ENCODE measurements at regions not wholly inside any gene's neighbourhood (a gene's known extent, or its start where the extent isn't known, plus 50 kb on each side); places are given as distances from the start of the nearest gene placed in this dataset.

GRCh38 chr6:4518506-4518905, 257.7 kb upstream of the CDYL start:
- Histone ChIP-seq H2AFZ (ENCODE audit: low read depth, low read length) (no peak overlapping the region), H3K9me3 (ENCODE audit: low read length) (no peaks in the 10 kb centered on the region), H3F3A (ENCODE audit: insufficient read depth, low read length, poor library complexity, severe bottlenecking) (no peaks in the 10 kb centered on the region), H4K20me1 (ENCODE audit: insufficient read depth) (no peaks in the 10 kb centered on the region), H3K9ac (ENCODE audit: low read length) (no peak overlapping the region), H3K36me3 (ENCODE audit: insufficient read depth, low read length) (no peaks in the 10 kb centered on the region), H3K4me3 (ENCODE audit: low read length) (no peak overlapping the region), H3K79me2 (replicated peaks; ENCODE audit: insufficient read depth, low read length) (no peaks in the 10 kb centered on the region), H3K9me2 (ENCODE audit: insufficient read depth, low read length) (no peaks in the 10 kb centered on the region), H3K27ac (ENCODE audit: low read length) (no peak overlapping the region), H3K27me3 (ENCODE audit: insufficient read depth, low read depth, low read length) (no peaks in the 10 kb centered on the region), H3K4me2 (ENCODE audit: low read length) (no peak overlapping the region)
- TF ChIP-seq POLR2AphosphoS5 (IDR thresholded peaks at IDR 0.05) = no peak
- TF ChIP-seq CTCF (IDR thresholded peaks at IDR 0.05; ENCODE audit: poor library complexity, severe bottlenecking) = no peak
- TF ChIP-seq EZH2 (IDR thresholded peaks at IDR 0.05; ENCODE audit: borderline replicate concordance, insufficient read depth, low read length, poor library complexity, severe bottlenecking) = no peak
- TF ChIP-seq SMC3 (conservative IDR thresholded peaks at IDR 0.05; ENCODE audit: poor library complexity) = no peak
- no peak for TF ChIP-seq TAF1 (IDR thresholded peaks at IDR 0.05; ENCODE audit: low read depth)
- no peak for TF ChIP-seq MXI1 (conservative IDR thresholded peaks at IDR 0.05; ENCODE audit: poor library complexity, severe bottlenecking)
- no peak for TF ChIP-seq EP300 (conservative IDR thresholded peaks at IDR 0.05; ENCODE audit: poor library complexity, severe bottlenecking)
- TF ChIP-seq RAD21 (conservative IDR thresholded peaks at IDR 0.05) = no peak
- TF ChIP-seq REST (IDR thresholded peaks at IDR 0.05; ENCODE audit: borderline replicate concordance) = no peak

GRCh38 chr6:4516206-4516605, 260.0 kb upstream of the CDYL start:
- Histone ChIP-seq H3K9me3 (ENCODE audit: low read length) (no peaks in the 10 kb centered on the region), H3K9me2 (ENCODE audit: insufficient read depth, low read length) (no peaks in the 10 kb centered on the region), H3K27ac (ENCODE audit: low read length) (no peak overlapping the region), H3K27me3 (ENCODE audit: insufficient read depth, low read depth, low read length) (no peaks in the 10 kb centered on the region), H2AFZ (ENCODE audit: low read depth, low read length) (no peak overlapping the region), H3F3A (ENCODE audit: insufficient read depth, low read length, poor library complexity, severe bottlenecking) (no peaks in the 10 kb centered on the region), H4K20me1 (ENCODE audit: insufficient read depth) (no peaks in the 10 kb centered on the region), H3K9ac (ENCODE audit: low read length) (no peak overlapping the region), H3K4me3 (ENCODE audit: low read length) (no peak overlapping the region), H3K79me2 (replicated peaks; ENCODE audit: insufficient read depth, low read length) (no peaks in the 10 kb centered on the region), H3K4me2 (ENCODE audit: low read length) (no peak overlapping the region), H3K36me3 (ENCODE audit: insufficient read depth, low read length) (no peaks in the 10 kb centered on the region)
- TF ChIP-seq RAD21 (conservative IDR thresholded peaks at IDR 0.05) = no peak
- no peak for TF ChIP-seq EP300 (conservative IDR thresholded peaks at IDR 0.05; ENCODE audit: poor library complexity, severe bottlenecking)
- no peak for TF ChIP-seq REST (IDR thresholded peaks at IDR 0.05; ENCODE audit: borderline replicate concordance)
- no peak for TF ChIP-seq SMC3 (conservative IDR thresholded peaks at IDR 0.05; ENCODE audit: poor library complexity)
- TF ChIP-seq POLR2AphosphoS5 (IDR thresholded peaks at IDR 0.05) = no peak
- TF ChIP-seq MXI1 (conservative IDR thresholded peaks at IDR 0.05; ENCODE audit: poor library complexity, severe bottlenecking) = no peak
- TF ChIP-seq TAF1 (IDR thresholded peaks at IDR 0.05; ENCODE audit: low read depth) = no peak
- TF ChIP-seq CTCF (IDR thresholded peaks at IDR 0.05; ENCODE audit: poor library complexity, severe bottlenecking) = no peak
- TF ChIP-seq EZH2 (IDR thresholded peaks at IDR 0.05; ENCODE audit: borderline replicate concordance, insufficient read depth, low read length, poor library complexity, severe bottlenecking) = no peak
